HuH-7.5 (cell line): ENCODE measurements at regions not wholly inside any gene's neighbourhood (a gene's known extent, or its start where the extent isn't known, plus 50 kb on each side); places are given as distances from the start of the nearest gene placed in this dataset.

ENCODE experiments used
- DNase-seq: peaks from one replicate; pipeline ENCODE4 v3.0.0; 2011; ENCODE audit warnings: low spot score

DNA sequence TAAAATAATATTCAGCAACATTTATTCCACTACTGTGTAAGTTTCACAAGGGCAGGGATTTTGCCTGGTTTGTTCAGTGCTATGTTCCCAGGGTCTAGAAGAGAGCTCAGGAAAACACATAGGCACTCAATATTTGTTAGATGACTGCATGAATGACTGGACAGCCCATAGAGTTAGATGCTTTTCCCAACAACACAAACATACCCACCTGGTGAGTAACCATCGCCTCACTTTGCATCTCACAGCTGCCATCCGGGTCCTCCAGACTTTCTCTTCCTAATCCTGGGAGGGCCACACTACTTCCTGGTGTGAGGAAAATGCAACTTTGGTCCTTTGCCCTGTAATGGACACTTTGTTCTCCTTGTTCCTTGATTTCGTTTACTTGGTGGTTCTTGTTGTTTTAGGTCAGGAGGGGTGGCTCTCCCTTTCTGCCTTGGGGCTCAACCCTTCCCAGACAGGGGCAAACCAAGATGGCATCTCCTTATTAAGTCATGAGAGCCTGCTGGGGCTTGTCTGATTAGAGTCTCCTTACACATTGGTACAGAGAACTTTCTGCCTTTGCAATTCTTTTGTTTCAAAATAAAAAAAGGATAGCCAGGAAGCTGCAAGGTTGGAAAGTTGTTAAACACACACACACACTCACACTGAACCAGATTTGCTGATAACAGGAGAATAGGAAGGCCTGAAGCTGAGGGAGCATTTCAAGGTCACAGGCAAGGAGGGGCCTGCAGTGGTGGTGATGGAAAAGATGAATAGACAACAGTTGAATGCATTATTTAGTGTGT is 190.6 kb downstream of the MID1IP1 start:
- DNase-seq: no peak

DNA sequence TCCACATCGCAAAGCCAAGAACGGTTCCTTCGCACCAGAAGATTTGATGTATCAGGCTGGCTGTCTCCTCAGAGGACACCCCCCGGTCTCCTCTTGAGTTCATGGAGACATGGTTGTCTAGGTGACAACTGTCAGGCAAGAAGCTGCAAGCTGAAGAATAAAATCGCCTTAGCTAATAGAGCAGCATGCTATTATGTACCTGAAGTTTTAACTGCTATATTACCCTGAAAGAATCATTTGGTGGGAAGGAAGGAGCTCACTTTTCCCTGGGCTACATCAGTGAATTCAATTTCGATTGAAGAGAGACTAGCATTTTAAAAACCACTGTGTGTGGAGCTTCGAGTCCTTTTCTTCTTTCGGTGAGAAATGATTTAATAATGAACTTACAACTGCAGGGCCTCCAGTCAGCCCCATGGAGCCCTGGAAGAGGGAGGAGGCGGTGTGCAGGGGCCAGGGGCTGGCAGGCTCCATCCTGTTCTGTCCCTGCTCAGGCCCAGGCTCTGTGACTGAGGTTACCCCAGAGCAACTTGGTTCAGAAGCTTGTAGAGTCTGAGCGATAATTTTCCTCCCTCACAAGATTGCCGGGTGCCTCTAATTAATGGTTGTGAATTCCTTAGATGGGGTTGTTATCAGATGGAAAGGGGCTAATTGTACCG is 191.3 kb downstream of the MID1IP1 start:
- DNase-seq: no peak

- DNase-seq: no peak
These were observed 192.2 kb downstream of the MID1IP1 start for GRCh38 chrX:38993500-38993899.

DNA sequence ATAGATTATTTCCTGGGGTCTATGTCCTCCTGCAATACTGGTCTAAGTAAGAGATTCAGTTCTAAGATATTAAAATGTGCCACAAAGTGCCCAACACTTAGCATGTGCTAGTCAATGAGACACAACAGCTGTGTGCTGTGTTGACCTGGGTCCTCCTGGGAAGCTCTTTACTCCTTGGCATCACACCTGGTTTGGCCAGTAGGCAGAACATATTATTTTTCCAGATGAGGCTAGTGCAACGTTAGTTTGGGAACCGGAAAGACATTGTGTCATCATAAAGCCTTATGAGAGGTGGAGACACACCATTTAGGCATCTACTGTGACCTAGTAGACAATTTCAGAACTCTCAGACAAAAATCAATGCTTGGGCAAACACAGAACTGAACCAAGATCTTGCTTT is 197.8 kb downstream of the MID1IP1 start:
- no peak for DNase-seq

GRCh38 chrX:38999967-39000745 is 198.9 kb downstream of the MID1IP1 start:
- DNase-seq: no peak

- no peak for DNase-seq
These were observed 199.5 kb downstream of the MID1IP1 start for GRCh38 chrX:39000802-39001201.

- DNase-seq: no peak
These were observed 201.2 kb downstream of the MID1IP1 start for GRCh38 chrX:39002466-39002865.

DNA sequence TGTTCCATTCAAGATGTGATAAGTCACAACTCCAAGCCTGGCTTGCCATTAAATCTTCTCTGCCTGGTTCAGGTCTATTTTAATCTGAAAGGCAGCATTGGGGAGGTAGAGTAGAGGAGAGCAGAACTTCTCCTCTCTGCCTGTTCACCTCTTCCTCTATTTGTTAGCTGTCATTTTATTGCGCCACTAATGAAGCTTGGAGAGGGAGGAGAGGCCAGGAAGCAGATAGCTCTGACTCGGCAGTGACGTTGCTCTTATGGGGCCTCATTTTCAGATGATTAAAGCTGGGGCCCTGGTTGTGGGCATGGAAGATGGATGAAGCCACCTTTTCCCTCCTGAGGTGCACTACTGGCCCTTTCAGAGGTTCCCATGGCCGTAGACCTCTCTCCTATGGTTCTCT is 207.3 kb downstream of the MID1IP1 start:
- no peak for DNase-seq

- DNase-seq: no peak
These were observed 210.4 kb downstream of the MID1IP1 start for GRCh38 chrX:39011454-39012221.

- DNase-seq: no peak
These were observed 211.4 kb downstream of the MID1IP1 start for GRCh38 chrX:39012621-39013111.

GRCh38 chrX:39016556-39016955 is 215.3 kb downstream of the MID1IP1 start:
- DNase-seq: no peak

DNA sequence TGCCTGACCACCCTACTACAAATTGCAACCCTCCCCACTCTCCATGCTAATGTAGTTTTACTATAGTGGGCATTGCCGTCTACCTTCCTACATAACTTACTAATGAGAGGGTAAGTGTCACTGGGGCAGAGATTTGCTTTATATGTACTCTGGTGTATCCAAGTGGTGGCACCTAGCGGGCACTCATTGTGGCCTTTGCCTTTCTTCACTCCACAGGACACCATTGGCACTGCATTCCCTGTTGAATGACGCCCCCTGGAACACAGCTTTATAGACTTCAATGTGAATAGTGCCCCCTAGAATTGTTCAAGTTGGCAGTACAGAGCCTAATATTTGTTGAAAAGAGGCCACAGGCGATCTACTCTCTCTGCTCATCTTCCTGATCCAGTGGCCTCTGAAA is 215.8 kb downstream of the MID1IP1 start:
- DNase-seq: no peak

DNA sequence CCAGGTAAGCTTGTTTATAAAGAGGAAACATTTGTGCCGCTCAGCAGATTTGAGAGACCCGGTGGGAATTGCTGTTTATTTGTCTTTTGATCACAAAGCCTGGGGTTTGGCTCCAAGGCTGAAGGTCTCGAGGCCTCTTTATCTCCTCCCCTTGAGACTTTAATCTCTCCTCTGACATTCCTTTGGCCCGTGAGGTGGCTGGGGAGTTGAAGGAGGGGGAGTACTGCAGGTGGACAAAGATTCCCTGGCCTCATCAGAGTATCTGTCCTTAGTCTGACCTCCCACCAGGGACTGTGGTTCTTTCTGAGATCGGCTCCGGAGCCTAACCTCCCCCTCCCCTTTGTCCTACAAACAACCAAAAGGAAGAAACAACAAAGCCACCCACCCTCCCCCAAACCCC is 216.5 kb downstream of the MID1IP1 start:
- DNase-seq: no peak

DNA sequence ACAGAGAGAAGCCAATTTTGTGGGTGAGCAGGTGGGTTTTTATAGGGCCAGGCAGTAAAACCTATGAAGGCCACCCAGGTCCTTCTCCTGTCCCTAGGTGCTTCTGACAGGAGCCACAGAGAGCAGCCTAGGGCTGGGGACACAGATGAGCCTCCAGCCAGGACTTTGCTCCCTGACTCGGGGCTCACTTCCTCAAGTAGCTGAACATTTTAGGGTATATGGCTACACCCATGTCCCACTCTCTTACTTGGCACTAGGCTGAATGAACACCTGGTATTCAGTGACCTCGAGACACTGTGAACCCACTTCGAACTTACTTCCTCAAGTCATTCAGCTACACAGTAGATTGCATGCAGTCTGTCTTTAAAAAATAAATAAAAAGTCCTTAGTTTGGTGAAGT is 217.3 kb downstream of the MID1IP1 start:
- no peak for DNase-seq

DNA sequence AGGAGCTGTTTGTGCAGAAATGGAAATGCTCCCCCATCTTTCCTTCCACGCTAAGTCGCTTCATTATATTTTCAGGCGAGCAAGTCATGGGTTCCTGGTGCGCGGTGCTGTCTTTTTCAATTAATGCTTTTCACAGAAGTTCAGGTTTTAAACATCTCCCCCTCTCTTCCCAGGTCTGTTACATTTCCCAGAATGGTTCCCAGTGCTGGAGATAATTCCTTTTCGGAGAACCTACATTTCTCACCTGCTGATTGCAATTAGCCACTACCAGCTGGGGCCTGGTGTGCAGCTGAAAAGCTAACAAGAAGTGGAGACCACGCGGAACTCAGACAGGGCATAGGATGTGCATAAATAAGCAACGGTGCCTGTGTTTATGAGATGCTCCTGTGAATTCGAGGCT is 217.8 kb downstream of the MID1IP1 start:
- DNase-seq: no peak

GRCh38 chrX:39020051-39020669 is 218.9 kb downstream of the MID1IP1 start:
- no peak for DNase-seq

- no peak for DNase-seq
These were observed 220.8 kb downstream of the MID1IP1 start for GRCh38 chrX:39022106-39022505.

DNA sequence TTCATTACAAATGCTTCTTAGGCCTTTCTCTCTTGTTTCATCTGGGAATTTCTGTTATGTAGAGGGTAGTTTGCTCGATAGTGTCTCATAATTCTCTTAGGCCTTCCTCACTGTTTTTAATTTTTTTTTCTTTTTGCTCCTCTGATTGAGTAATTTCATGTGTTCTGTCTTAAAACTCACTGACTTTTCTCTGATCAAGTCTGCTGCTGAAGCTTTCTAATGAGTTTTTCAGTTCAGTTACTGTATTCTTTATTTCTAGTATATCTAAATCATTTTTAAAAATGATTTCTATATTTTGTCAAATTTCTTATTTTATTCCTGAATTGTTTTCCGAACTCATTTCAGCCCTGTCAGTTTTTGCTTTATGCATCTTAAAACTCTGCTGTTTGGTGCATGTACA is 228.0 kb downstream of the MID1IP1 start:
- no peak for DNase-seq

DNA sequence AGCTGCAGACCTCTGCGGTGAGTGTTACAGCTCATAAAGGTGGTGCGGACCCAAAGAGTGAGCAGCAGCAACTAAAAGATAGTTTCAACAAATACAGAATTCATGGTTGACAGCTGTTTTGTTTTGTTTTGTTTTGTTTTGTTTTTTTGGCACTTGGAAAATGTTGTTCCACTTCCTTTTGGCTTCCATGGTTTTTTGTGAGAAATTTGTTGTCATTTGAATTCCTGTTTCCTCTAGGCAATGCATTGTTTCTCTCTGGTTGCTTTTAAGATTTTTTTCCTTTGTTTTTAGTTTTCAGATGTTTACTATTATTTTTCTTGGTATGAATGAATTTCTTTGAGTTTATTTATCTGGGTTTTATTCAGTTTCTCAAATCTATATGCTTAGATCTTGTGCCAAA is 229.4 kb downstream of the MID1IP1 start:
- no peak for DNase-seq

DNA sequence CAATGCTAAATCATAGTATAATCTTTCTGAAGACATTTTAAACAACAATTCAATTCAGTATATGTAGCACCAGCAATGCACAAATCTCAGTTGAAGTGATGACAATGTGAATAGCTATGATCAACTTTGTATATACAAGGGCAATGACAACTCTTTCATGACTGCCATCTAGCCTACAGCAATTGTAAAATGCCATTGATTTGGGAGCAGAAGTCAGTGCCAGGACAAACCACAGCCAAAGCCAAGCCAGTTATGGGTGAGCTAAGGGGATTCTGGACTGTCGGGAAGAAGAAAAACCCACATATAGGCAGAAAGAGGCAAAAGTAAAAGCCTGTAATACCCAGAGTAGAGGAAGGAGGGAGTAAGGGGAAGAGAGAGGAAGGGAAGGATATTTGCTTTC is 238.6 kb downstream of the MID1IP1 start:
- no peak for DNase-seq

GRCh38 chrX:39043838-39044550 is 242.7 kb downstream of the MID1IP1 start:
- DNase-seq: no peak
